ENCODE measurements at regions not wholly inside any gene's neighbourhood (a gene's known extent, or its start where the extent isn't known, plus 50 kb on each side); places are given as distances from the start of the nearest gene placed in this dataset.
"Not testable (repeated sequence)": the region's sequence is repeated elsewhere in the genome, so short reads cannot be mapped to it uniquely, and the experiment has no call there.

GRCh38 chr4:158958489-158959270, 144.2 kb upstream of the RAPGEF2 start:
- H3K4me3 ChIP-seq (ENCODE audit: low read depth, low read length) = no peak overlapping the region
- TF ChIP-seq CTCF (IDR thresholded peaks at IDR 0.05; ENCODE audit: low read depth, low read length, missing control alignments) = no peak
- no peak for DNase-seq (ENCODE audit: low read depth)

DNA sequence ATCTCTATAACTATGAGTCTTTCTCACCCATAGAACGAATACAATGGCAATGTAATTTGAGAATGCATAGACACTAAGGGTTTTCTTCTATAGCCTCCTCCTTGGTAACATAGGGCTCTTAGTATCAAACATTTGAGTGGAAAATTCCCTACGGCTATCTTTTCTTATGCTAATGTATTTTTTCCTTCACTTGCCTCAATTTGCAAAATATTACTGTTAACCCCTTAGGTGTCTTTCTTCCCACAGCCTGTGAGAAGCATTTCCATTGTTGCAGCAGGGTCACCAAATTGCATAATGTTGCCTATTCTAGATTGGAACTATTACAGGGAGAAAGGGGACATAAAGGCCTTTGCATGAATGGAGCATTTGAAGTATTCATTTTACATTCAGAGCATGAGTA, 140.5 kb upstream of the RAPGEF2 start:
- no peak for TF ChIP-seq CTCF (IDR thresholded peaks at IDR 0.05; ENCODE audit: low read depth, low read length, missing control alignments)
- DNase-seq (ENCODE audit: low read depth) = no peak
- H3K4me3 ChIP-seq (ENCODE audit: low read depth, low read length) = no peak overlapping the region

- H3K4me3 ChIP-seq (ENCODE audit: low read depth, low read length); DNase-seq (ENCODE audit: low read depth): not testable (repeated sequence)
Measured at GRCh38 chr4:158963282-158963681, 139.6 kb upstream of the RAPGEF2 start.

DNA sequence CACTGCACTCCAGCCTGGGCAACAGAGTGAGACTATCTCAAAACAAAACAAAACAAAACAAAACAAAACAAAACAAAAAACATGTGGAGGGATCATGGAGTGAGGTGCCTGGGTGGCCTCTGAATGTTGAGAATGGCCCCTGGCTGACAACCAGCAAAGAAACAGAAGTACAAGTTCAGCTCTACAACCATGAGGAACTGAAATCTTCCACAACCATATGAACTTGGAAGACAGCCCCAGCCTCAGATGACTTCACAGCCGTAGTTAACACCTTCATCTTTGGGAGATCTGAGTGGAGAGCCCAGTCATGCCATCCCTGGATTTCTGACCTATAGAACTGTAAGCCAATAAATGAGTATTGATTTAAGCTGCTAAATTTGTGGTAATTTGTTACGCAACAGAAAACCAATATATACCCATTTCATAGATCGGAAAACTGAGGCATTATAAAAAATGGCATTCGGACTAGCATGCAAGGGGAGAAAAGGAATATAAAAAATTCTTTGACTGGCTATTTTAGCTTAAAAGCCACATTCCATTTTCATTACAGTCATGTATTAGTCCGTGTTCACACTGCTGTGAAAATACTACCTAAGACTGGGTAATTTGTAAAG, 138.7 kb upstream of the RAPGEF2 start:
- no peak for TF ChIP-seq CTCF (IDR thresholded peaks at IDR 0.05; ENCODE audit: low read depth, low read length, missing control alignments)
- DNase-seq (ENCODE audit: low read depth) = no peak
- H3K4me3 ChIP-seq (ENCODE audit: low read depth, low read length) = no peak overlapping the region

GRCh38 chr4:158964728-158965124, 138.2 kb upstream of the RAPGEF2 start:
- no peak for DNase-seq (ENCODE audit: low read depth)
- no peak for TF ChIP-seq CTCF (IDR thresholded peaks at IDR 0.05; ENCODE audit: low read depth, low read length, missing control alignments)

DNA sequence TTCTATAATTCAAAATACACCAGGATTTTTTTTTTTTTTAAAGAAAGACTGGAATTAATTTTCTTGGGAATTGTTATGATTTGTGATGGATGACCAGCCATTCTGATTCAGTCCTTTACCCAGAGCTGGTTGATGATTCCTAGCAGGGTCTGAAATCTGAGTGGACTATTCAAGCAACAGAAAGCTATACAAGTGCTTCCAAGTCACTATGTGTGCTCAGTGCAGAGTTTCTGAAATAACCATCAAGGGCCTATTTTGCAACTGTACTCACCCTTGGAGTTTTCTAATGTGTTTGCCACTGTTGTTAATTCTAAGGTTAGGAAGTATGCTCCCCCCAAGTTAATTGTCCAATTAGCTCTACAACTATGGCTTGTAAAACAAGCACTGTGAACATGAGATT, 137.7 kb upstream of the RAPGEF2 start:
- no peak for TF ChIP-seq CTCF (IDR thresholded peaks at IDR 0.05; ENCODE audit: low read depth, low read length, missing control alignments)
- no peak for DNase-seq (ENCODE audit: low read depth)
- no peak overlapping the region for H3K4me3 ChIP-seq (ENCODE audit: low read depth, low read length)

More at GRCh38 chr4:158964728-158965124, 138.2 kb upstream of the RAPGEF2 start:
- no peak overlapping the region for H3K4me3 ChIP-seq (ENCODE audit: low read depth, low read length)

DNA sequence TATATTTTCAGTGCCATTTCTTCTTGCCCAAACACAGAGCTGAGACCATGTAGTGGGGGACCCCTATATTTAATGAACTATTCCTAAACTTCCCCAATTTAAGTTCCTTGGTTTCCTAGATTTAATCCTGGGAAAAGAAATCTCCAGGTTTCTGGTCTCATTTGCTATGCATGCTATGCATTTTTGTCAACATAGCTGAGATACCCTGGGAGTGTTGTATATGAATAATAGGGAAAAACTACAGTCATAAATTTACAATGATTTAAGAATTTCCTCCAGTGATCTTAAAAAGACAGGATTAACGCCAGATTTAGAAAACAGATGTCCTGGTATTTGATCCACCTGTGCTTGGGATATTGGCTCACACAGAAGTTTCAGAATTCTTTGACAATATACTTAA, 136.8 kb upstream of the RAPGEF2 start:
- no peak for TF ChIP-seq CTCF (IDR thresholded peaks at IDR 0.05; ENCODE audit: low read depth, low read length, missing control alignments)
- no peak overlapping the region for H3K4me3 ChIP-seq (ENCODE audit: low read depth, low read length)
- DNase-seq (ENCODE audit: low read depth) = no peak
